ENCODE measurements at regions not wholly inside any gene's neighbourhood (a gene's known extent, or its start where the extent isn't known, plus 50 kb on each side); places are given as distances from the start of the nearest gene placed in this dataset.

GRCh38 chr10:36608866-36609265, 516.5 kb upstream of the ANKRD30A start:
- no peak for TF ChIP-seq CTCF (IDR thresholded peaks at IDR 0.05; ENCODE audit: low read depth, low read length)
- no peak for TF ChIP-seq MYC (IDR thresholded peaks at IDR 0.05; ENCODE audit: low read depth, low read length)
